ENCODE measurements at regions not wholly inside any gene's neighbourhood (a gene's known extent, or its start where the extent isn't known, plus 50 kb on each side); places are given as distances from the start of the nearest gene placed in this dataset.

DNA sequence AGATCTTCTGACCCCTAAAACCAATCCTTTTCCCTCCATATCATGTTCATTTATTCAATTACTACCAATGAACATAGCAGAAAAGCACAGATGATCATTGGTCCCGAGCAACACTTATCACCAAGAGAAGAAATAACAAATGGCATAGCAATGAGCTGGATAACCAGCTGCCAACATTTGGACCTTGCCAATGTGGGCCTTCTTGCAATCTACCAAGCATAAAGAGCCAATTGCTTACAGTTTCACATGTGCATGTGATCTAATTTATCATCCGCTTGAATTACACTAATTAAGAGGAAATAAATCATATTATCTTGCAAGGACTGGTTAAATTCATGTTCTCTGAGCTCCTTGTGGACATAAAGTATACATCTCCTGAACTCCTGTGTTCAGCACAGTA lies 134.8 kb upstream of the HMGA2 start:
- no peak overlapping the region for H3K4me2 ChIP-seq
- no peak overlapping the region for H2AFZ ChIP-seq (ENCODE audit: low read depth)
- H3K4me3 ChIP-seq (IDR thresholded peaks at IDR 0.05; ENCODE audit: insufficient read depth, low read depth, low read length), result no peak overlapping the region
- H3K79me2 ChIP-seq (ENCODE audit: insufficient read depth, low read depth), result no peaks in the 10 kb centered on the region
- H3K9ac ChIP-seq, result no peak overlapping the region
- H3K4me1 ChIP-seq (ENCODE audit: low read depth, poor library complexity, severe bottlenecking), result no peaks in the 10 kb centered on the region
- TF ChIP-seq, protein P1, sequence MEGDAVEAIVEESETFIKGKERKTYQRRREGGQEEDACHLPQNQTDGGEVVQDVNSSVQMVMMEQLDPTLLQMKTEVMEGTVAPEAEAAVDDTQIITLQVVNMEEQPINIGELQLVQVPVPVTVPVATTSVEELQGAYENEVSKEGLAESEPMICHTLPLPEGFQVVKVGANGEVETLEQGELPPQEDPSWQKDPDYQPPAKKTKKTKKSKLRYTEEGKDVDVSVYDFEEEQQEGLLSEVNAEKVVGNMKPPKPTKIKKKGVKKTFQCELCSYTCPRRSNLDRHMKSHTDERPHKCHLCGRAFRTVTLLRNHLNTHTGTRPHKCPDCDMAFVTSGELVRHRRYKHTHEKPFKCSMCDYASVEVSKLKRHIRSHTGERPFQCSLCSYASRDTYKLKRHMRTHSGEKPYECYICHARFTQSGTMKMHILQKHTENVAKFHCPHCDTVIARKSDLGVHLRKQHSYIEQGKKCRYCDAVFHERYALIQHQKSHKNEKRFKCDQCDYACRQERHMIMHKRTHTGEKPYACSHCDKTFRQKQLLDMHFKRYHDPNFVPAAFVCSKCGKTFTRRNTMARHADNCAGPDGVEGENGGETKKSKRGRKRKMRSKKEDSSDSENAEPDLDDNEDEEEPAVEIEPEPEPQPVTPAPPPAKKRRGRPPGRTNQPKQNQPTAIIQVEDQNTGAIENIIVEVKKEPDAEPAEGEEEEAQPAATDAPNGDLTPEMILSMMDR (conservative IDR thresholded peaks at IDR 0.05; ENCODE audit: low read depth, low read length), result no peak
- no peaks in the 10 kb centered on the region for H3K36me3 ChIP-seq (ENCODE audit: insufficient read depth)
- H3K27ac ChIP-seq, result no peak overlapping the region
- H3K27me3 ChIP-seq (ENCODE audit: insufficient read depth, low read depth), result no peaks in the 10 kb centered on the region
- H4K20me1 ChIP-seq (ENCODE audit: insufficient read depth), result no peaks in the 10 kb centered on the region

DNA sequence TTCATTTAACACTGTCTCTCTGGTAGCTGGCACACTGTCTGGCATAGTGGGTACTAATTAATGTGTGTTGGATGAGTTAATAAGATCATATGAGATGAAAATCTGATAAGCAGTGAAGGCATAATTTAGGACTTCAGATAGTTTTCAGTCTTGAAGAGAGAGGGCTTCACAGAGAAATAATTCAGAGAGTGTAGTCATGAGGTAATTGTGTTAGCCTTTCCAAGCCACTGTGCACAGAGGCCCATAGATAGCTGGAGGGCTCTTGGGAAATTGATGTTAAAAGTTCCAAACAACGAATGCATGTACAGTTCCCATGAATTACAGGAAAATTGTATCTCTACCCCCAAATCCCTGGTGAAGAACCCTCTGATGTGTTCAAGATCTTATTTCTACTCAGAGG lies 133.8 kb upstream of the HMGA2 start:
- H3K27me3 ChIP-seq (ENCODE audit: insufficient read depth, low read depth), result no peaks in the 10 kb centered on the region
- H4K20me1 ChIP-seq (ENCODE audit: insufficient read depth), result no peaks in the 10 kb centered on the region
- no peak overlapping the region for H3K4me2 ChIP-seq
- TF ChIP-seq, protein P1 (conservative IDR thresholded peaks at IDR 0.05; ENCODE audit: low read depth, low read length), result no peak
- H3K36me3 ChIP-seq (ENCODE audit: insufficient read depth), result no peaks in the 10 kb centered on the region
- H3K4me1 ChIP-seq (ENCODE audit: low read depth, poor library complexity, severe bottlenecking), result no peaks in the 10 kb centered on the region
- H3K4me3 ChIP-seq (IDR thresholded peaks at IDR 0.05; ENCODE audit: insufficient read depth, low read depth, low read length), result no peak overlapping the region
- H3K27ac ChIP-seq, result no peak overlapping the region
- no peak overlapping the region for H2AFZ ChIP-seq (ENCODE audit: low read depth)
- H3K9ac ChIP-seq, result no peak overlapping the region
- no peaks in the 10 kb centered on the region for H3K79me2 ChIP-seq (ENCODE audit: insufficient read depth, low read depth)

DNA sequence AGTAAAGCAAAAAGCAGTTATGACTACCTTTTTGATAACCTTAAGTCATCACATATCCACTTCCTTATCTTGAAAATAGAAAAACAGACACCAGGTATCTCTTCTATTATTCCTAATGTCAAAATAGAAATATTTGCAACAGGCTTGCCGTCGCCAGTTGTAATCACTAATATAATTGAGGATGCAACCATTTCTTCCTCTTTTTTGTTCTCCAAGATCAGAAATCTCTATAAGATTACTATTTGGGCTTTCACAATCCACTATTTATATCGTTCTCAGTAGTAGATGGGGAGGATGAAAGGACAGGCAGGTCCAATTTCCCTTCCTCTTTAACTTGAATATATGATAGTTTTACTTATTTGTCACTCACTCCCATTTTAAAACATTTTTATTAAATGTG lies 130.2 kb upstream of the HMGA2 start:
- H3K27ac ChIP-seq, result no peak overlapping the region
- H3K4me1 ChIP-seq (ENCODE audit: low read depth, poor library complexity, severe bottlenecking), result no peaks in the 10 kb centered on the region
- no peaks in the 10 kb centered on the region for H3K79me2 ChIP-seq (ENCODE audit: insufficient read depth, low read depth)
- no peak overlapping the region for H3K4me2 ChIP-seq
- TF ChIP-seq, protein P1 (conservative IDR thresholded peaks at IDR 0.05; ENCODE audit: low read depth, low read length), result no peak
- H3K9ac ChIP-seq, result no peak overlapping the region
- H3K4me3 ChIP-seq (IDR thresholded peaks at IDR 0.05; ENCODE audit: insufficient read depth, low read depth, low read length), result no peak overlapping the region
- no peaks in the 10 kb centered on the region for H3K36me3 ChIP-seq (ENCODE audit: insufficient read depth)
- H2AFZ ChIP-seq (ENCODE audit: low read depth), result no peak overlapping the region
- no peaks in the 10 kb centered on the region for H4K20me1 ChIP-seq (ENCODE audit: insufficient read depth)
- H3K27me3 ChIP-seq (ENCODE audit: insufficient read depth, low read depth), result no peaks in the 10 kb centered on the region

DNA sequence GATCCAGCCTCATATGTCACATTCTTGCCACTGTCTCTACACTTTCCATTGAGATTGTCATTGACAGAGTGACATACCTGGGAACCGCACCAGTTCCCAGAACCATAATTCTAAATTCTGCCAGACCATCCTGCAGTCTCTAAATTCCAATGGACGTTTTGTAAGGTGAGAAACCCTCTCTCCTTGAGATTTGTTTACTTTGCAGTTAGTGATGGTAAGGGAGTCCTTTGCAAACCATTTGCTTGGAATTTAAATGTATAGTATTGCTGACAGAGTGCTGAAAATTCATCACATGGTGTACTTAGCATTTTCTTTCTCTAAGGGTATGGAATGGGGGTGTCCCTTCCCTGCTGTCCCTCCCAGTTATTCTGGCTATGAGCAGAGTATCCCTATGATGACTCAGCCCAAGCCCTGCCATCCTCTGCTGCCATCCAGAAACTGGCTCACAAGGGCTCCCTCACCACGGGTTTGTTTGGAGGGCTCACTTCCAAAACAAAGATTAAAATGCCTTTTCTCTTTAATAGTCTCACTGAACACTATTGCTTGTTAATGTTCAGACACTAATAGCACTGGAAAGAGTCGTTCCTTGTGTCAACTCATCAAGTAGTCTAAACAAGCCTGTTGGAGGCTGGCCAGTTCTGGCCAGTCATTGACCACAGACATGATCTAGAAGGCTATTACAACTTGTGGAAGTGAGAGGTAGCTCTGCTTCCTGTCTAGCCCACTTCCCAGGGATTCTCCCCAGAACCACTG lies 129.0 kb upstream of the HMGA2 start:
- H3K4me1 ChIP-seq (ENCODE audit: low read depth, poor library complexity, severe bottlenecking), result no peaks in the 10 kb centered on the region
- no peak overlapping the region for H3K9ac ChIP-seq
- no peaks in the 10 kb centered on the region for H3K27me3 ChIP-seq (ENCODE audit: insufficient read depth, low read depth)
- H3K27ac ChIP-seq, result no peak overlapping the region
- no peaks in the 10 kb centered on the region for H3K79me2 ChIP-seq (ENCODE audit: insufficient read depth, low read depth)
- H4K20me1 ChIP-seq (ENCODE audit: insufficient read depth), result no peaks in the 10 kb centered on the region
- no peak overlapping the region for H3K4me3 ChIP-seq (IDR thresholded peaks at IDR 0.05; ENCODE audit: insufficient read depth, low read depth, low read length)
- no peak overlapping the region for H2AFZ ChIP-seq (ENCODE audit: low read depth)
- H3K36me3 ChIP-seq (ENCODE audit: insufficient read depth), result no peaks in the 10 kb centered on the region
- TF ChIP-seq, protein P1 (conservative IDR thresholded peaks at IDR 0.05; ENCODE audit: low read depth, low read length), result no peak
- H3K4me2 ChIP-seq, result no peak overlapping the region

Data from KMS-11 (cell line).